ENCODE measurements at regions not wholly inside any gene's neighbourhood (a gene's known extent, or its start where the extent isn't known, plus 50 kb on each side); places are given as distances from the start of the nearest gene placed in this dataset.
"Not testable (repeated sequence)": the region's sequence is repeated elsewhere in the genome, so short reads cannot be mapped to it uniquely, and the experiment has no call there.

DNA sequence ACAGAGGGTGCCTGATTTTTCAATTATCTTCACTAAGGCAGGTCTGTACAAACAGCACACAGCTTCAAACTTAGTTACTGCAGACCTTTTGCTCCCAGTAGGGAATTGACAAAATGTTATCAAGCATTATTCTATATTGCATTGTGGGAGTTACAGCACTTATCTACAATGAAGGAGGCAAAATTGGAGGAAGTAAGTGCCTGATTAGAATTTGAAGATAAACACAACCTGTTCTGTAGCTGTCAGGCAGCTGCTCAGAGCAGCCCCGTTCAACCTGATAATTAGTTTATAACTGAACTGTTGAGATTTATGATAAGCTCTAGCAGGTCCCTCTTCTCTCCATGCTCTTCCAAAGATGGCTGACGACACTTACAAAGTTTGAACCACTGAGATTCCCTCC is 364.4 kb upstream of the CYRIA start:
- in situ Hi-C loops (cut with HindIII; ENCODE audit: low pct_unique_long_range_greater_than_20kb, low sequenced_read_pairs) = no loop called here
- no peak for DNase-seq (ENCODE audit: low read depth, low spot score)

DNA sequence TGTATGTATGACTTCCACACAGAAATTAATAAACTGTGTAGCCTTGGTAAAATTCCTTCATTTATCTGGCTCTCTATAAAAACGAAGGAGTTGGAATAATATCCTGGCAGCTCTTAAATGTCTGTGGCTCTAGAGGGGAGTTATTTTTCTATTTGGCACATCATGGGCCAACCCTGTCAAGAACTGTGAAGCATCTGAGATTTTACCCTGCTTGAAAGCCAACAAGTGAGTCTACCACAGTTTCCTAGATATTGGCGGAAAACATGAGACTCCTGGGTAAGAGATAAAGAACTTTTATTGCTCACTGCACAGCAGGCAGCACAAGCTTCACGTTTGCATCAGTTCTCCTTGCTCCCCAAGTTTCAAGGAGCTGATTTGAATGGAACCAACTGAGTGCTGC is 346.7 kb upstream of the CYRIA start:
- no peak for DNase-seq (ENCODE audit: low read depth, low spot score)
- in situ Hi-C loops (cut with HindIII; ENCODE audit: low pct_unique_long_range_greater_than_20kb, low sequenced_read_pairs) = no loop called here

DNA sequence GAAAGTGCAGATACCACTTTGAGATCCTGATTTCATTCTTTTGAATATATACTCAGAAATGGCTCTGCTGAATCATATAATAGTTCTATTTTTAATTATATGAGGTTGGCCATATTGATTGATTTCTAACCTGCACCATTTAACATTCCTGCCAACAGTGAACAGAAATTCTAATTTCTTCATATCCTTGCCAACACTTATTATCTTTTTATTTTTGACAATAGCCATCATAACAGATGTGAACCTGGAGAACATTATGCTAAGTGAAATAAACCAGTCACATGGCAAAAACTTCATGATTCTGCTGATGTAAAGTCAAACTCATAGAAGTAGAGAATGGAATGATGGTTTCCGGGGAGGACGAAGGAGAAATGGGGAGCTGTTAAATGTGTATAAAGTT is 344.5 kb upstream of the CYRIA start:
- in situ Hi-C loops (cut with HindIII; ENCODE audit: low pct_unique_long_range_greater_than_20kb, low sequenced_read_pairs) = no loop called here

DNA sequence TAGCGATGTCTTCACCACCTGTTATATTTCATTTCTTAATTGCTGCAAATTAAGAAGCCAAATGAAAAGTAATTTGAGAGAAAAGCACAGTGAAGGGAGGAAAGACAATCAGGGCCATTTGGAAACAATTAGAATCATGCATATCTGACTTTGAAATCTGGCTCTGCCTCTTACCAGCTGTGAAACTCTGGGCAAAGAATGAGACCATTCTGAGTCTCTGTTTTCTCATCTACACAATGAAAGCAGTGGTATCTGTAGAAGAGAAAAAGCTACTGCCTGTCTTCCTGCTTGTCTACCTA is 334.5 kb upstream of the CYRIA start:
- in situ Hi-C loops (cut with HindIII; ENCODE audit: low pct_unique_long_range_greater_than_20kb, low sequenced_read_pairs) = no loop called here
- DNase-seq (ENCODE audit: low read depth, low spot score) = no peak

More for the DNA sequence above, 344.5 kb upstream of the CYRIA start:
- no peak for DNase-seq (ENCODE audit: low read depth, low spot score)

DNA sequence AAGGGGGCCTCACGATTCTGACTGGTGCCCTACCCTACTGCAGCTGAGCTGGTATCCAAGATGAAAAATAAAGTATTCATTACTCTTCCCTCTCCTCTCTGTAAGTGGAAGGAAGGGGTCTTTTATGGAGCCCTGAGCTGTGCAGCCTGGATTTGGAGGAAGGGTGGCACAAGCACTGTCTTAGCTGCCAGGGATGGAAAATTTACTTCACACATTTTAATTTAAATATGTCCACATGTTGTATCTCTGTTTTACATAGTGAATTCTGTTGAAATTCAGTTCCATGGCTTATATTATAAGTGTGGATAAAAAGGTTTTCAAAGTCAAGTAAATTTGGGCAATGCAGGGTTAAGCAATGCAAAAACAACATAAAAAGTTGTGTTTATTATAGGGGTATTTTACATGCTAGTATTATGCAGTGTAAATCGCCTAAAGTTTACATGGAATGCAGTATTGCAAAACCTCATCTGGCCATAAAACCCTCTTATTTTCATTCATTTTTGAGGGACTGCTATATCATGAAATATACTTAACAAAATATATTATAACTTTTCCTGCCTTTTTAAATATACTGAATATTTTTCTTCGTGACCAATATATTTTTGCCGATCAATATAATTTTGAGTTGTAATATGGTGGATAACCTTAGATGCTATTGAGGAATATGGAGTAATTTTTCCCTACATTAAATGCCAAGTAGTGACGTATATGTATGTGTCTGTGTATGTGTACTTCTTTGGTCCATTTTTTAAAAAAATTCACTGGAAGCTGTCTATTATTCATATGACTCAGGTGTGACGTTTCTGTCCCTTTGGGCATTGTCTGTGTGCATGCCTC is 333.9 kb upstream of the CYRIA start:
- in situ Hi-C loops (cut with HindIII; ENCODE audit: low pct_unique_long_range_greater_than_20kb, low sequenced_read_pairs) = no loop called here
- DNase-seq (ENCODE audit: low read depth, low spot score) = no peak

DNA sequence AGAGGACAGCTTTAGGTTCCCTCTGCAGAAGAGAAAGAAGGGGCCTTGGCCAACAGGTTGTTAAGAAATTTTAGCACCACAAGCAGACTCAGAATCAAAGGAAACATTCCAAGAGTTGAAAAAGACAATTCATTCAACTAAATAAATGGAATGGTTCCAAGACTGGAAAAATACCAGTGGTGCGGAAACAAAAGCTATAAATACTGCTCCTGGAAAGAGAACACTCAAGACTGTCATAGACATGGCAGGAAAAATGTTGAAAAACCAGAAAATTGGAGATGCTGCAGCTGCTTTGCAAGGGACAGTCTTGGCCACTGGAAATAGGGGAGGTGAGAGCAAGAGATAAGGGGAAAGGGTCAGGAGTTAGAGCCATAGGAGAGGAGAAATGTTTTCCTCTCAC is 312.7 kb upstream of the CYRIA start:
- in situ Hi-C loops (cut with HindIII; ENCODE audit: low pct_unique_long_range_greater_than_20kb, low sequenced_read_pairs) = no loop called here
- no peak for DNase-seq (ENCODE audit: low read depth, low spot score)

DNA sequence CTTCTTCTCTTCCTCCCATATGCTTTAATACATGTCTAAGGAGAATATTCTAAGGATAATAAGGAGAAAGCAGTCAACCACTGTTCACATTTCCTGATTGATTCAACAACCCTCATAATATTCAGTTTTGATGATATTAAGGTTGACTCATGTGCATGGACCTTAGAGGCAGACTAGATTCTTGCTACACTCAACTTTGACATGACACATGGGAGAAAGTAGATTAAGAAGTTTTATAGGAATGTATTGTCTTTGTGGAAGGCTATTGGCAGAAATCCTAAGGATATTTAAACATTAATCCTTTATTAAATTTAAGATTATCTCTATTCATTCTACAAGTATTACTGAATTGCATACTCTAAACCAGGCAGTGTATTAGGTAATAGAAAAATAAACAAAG is 309.1 kb upstream of the CYRIA start:
- in situ Hi-C loops (cut with HindIII; ENCODE audit: low pct_unique_long_range_greater_than_20kb, low sequenced_read_pairs) = no loop called here
- no peak for DNase-seq (ENCODE audit: low read depth, low spot score)

DNA sequence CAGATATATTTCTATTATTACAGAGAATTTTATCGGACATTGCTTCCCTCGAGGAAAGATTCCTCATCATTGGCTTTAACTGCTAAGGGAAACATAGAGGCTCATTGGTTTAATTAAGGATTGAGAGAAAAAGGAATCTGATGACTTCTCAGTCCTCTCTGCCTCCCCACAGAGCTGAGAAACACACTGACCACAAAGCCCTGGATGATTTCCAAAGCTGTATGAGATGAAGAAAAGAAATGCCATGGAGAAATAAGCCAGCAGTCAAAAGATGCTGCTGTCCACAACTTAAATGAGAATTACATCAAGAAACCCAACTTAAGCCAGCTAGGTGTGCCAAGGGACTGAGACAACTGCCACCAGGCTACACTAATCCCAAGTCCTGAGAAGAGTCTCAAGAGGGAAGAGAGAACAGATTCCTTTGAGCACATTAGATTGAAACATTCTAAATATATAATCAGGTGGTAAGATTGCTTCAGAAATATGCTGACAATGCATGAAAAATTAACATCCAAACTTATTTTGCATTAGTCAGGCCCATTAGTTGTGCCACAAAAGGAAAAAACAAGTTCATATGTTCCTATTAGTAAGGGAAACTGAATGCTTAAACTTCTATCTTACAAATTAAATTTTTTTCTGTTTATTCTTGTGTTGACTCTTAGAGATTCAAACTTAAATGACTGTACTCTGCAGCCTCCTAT is 308.1 kb upstream of the CYRIA start:
- DNase-seq (ENCODE audit: low read depth, low spot score) = no peak
- in situ Hi-C loops (cut with HindIII; ENCODE audit: low pct_unique_long_range_greater_than_20kb, low sequenced_read_pairs) = no loop called here

DNA sequence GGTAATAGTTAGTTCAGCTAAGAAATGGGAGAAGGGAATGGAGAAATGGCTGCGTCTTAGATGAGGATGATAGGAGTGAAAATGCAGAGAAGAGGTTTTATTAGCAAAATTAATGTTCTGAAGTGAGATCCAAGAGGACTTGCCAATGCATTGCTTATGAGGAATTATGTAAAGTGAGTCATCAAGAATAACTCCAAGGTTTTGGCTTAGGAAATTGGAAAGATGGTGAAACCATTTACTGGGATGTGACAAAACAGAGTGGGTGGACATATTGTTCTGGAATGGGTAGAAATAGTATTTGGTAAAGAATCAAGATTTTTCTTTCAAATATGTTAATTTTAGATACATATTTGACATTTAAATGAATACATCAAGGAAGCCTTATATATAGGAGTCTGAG is 306.6 kb upstream of the CYRIA start:
- in situ Hi-C loops (cut with HindIII; ENCODE audit: low pct_unique_long_range_greater_than_20kb, low sequenced_read_pairs) = no loop called here
- no peak for DNase-seq (ENCODE audit: low read depth, low spot score)

DNA sequence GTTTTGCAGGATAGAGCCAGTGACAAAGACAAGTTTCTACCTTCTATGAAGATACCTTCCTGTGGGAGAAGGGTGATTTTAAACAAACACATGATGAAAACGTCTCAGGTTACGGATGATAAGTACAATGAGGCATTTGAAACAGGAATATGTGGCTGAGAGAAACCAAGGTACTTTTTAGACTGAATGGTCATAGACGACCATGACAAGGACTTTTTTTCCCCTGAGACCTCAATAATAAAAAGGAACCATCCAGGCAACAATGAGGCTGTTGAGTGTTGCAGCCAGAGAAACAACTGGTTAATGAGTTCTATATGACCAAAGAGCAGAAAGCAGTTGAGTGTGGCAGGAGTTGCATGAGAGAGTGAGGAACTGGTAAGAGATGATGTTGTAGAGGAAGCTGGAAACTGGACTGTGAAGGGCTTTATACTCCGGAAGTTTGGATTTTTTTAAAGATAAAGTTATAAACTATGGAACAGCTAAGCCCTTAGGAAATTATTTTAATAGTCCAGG is 306.1 kb upstream of the CYRIA start:
- in situ Hi-C loops (cut with HindIII; ENCODE audit: low pct_unique_long_range_greater_than_20kb, low sequenced_read_pairs) = no loop called here
- no peak for DNase-seq (ENCODE audit: low read depth, low spot score)

DNA sequence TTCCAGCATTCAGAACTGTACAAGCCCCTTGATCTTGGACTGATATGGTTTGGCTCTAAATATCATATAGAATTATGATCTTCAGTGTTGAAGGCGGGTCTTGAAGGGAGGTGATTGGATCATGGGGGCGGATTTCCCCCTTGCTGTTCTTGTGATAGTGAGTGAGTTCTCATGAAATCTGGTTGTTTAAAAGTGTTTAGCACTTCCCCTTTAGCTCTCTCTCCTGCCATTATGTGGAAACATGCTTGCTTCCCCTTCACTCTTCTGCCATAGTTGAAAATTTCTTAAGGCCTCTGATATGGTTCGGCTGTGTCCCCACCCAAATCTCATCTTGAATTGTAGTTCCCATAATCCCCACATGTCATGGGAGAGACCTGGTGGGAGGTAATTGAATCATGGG is 305.3 kb upstream of the CYRIA start:
- in situ Hi-C loops (cut with HindIII; ENCODE audit: low pct_unique_long_range_greater_than_20kb, low sequenced_read_pairs); DNase-seq (ENCODE audit: low read depth, low spot score): not testable (repeated sequence)

DNA sequence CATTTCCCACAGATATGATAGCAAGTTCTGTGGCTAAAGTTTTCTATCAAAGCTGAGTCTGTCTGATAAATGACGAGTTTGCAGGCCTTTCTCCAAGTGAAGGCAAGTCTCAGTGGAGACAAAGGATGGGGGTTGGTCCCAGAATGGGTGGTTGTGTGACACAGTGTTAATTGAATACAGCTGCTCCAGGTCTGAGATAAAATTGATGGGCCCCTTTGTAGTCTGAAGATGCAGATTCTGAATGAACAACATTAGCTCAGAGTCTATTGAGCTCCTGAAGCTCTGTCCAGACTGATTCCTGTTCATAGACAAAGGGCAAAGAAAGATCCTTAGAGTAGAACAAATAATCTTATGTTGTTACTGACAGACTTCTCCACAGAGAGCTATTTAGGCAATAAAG is 296.9 kb upstream of the CYRIA start:
- in situ Hi-C loops (cut with HindIII; ENCODE audit: low pct_unique_long_range_greater_than_20kb, low sequenced_read_pairs) = no loop called here
- DNase-seq (ENCODE audit: low read depth, low spot score) = no peak

DNA sequence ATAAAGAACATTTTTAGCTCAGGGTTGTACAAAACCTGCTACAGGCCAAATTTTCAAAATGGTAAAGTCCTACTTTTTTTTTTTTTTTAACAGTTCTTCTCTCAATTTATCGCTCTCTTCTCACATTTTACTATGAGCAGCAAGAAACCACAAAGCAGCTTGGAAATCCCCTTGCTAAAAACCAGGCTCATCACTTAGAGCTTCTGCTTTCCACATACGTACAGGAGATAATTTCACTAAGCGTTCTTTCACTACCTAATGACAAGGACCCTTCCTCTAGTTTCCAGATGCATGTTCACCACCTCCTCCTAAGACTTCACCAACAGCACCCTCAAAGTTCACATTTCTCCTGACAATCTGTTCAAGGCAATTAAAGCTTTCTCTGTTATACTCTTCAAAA is 294.9 kb upstream of the CYRIA start:
- in situ Hi-C loops (cut with HindIII; ENCODE audit: low pct_unique_long_range_greater_than_20kb, low sequenced_read_pairs) = no loop called here
- no peak for DNase-seq (ENCODE audit: low read depth, low spot score)

DNA sequence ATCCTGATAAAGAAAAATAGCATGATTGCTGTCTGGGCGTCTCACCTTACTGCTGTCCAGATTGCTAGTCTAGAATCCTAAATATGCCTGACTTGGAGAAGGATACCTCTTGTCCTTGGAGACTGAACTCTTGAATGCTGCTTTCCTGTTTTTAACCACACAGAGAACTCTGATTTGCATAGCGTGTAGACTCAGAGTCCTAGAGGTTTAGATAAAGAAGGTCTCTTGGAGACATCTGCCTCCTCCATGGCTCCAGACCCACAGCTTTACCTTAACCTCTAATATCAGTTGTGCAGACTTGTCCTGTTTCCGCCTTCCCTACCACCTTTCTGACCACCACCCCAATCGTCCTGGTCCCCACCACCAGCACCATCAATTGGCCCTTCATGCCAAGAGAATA is 292.6 kb upstream of the CYRIA start:
- in situ Hi-C loops (cut with HindIII; ENCODE audit: low pct_unique_long_range_greater_than_20kb, low sequenced_read_pairs) = no loop called here
- no peak for DNase-seq (ENCODE audit: low read depth, low spot score)

DNA sequence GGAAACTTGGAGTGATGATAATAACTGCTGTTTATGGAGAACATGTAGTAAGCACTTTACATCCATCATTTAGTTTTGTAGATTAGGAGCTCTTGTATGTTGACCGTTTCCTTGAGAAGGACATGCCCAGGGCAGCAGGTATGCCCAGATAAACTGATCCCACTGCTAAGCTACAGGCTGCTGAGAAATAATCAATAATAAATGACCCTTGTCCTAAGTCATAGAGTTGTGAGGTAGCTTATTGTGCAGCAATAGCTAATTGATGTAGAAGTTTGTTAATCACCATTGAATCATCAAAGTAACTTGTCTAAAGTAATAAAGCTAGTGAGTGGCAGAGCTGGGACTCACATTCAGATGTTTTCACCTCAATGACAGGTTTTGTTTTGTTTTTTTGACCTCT is 287.2 kb upstream of the CYRIA start:
- no peak for DNase-seq (ENCODE audit: low read depth, low spot score)
- in situ Hi-C loops (cut with HindIII; ENCODE audit: low pct_unique_long_range_greater_than_20kb, low sequenced_read_pairs) = no loop called here

DNA sequence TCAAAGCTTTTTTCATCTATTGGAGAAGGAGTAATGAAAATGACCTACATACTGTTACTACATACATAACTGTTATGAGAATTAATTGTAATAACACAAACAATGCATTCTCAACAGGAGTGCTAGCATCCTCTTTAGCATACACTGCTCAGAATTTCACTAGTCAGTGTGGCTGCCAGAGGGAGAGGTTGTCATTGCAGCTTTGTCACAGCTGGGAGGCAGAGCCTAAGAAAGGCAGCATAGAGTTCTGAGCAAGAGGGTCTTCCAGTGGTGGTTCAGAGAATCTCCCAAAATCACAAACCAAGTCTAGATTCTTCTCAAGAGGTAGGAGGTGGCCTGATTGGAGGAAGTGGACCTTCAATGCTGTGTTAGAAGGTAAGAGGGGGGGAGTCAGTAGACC is 286.7 kb upstream of the CYRIA start:
- DNase-seq (ENCODE audit: low read depth, low spot score) = no peak
- in situ Hi-C loops (cut with HindIII; ENCODE audit: low pct_unique_long_range_greater_than_20kb, low sequenced_read_pairs) = no loop called here

DNA sequence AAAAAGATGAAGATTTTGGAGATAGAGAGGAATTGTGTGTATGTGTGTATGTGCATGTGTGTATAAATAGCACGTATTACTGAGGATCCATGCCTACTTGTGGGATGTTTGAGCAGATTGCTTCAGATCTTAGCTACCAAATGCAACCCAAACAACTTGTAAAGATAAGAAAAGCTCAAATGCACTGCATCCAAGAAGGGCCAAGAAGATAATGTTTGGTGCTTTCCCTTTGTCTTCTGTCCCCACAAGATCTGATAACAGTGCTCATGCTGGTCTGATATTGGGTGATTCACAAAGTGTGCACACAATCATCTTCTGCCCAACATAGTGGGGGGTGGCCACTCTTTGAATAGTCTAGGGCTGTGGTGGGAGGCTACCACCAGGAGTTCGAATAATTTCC is 284.8 kb upstream of the CYRIA start:
- in situ Hi-C loops (cut with HindIII; ENCODE audit: low pct_unique_long_range_greater_than_20kb, low sequenced_read_pairs) = no loop called here
- DNase-seq (ENCODE audit: low read depth, low spot score) = no peak

DNA sequence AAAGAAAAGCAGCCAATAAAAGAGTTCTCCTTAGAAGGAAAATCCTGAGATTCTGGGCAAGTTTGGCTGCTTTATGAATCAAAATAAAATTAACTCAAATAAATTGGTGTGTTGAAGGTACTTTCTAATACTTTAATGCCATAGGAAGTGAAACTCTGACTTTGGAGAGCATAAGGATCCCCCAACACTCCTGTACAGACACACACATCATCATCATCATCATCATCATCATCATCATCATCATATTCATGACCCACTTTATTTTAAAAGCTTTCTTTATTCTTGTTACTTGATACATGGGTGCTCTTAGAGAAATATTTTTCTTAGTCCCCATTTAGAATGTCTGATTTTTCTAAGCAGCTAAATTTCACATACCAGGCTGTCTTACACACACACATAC is 283.1 kb upstream of the CYRIA start:
- no peak for DNase-seq (ENCODE audit: low read depth, low spot score)
- in situ Hi-C loops (cut with HindIII; ENCODE audit: low pct_unique_long_range_greater_than_20kb, low sequenced_read_pairs) = no loop called here

DNA sequence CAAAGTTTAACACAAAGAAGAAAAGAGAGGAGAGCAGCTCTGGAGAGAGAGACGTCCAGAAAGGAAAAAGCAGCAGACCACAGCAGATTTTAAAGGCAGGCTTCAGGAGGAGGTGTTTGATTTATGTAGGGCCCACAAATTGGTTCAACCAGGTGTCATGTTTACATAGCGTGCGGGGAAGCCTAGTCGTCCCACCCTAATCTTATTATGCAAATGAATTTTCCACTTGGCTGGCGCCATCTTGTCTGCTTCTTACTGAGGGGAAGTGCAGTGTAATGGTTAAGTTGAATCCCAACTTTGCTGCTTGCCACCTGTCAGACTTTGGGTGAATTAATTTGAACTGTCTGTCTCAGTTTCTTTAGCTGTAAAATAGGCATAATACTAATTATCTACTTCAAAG is 282.4 kb upstream of the CYRIA start:
- DNase-seq (ENCODE audit: low read depth, low spot score) = no peak
- in situ Hi-C loops (cut with HindIII; ENCODE audit: low pct_unique_long_range_greater_than_20kb, low sequenced_read_pairs) = no loop called here
